Right kidney (tissue), 1 donor: ENCODE measurements at regions not wholly inside any gene's neighbourhood (a gene's known extent, or its start where the extent isn't known, plus 50 kb on each side); places are given as distances from the start of the nearest gene placed in this dataset.
"Not testable (repeated sequence)": the region's sequence is repeated elsewhere in the genome, so short reads cannot be mapped to it uniquely, and the experiment has no call there.

ENCODE experiments used
- DNase-seq: peaks from one replicate; pipeline ENCODE4 v3.0.0-alpha.2; 2016

- DNase-seq: no peak
Observed at GRCh38 chr2:215535125-215535668, 99.3 kb upstream of the FN1 start.

GRCh38 chr2:215533716-215534115 lies 97.8 kb upstream of the FN1 start:
- DNase-seq: not testable (repeated sequence)

DNA sequence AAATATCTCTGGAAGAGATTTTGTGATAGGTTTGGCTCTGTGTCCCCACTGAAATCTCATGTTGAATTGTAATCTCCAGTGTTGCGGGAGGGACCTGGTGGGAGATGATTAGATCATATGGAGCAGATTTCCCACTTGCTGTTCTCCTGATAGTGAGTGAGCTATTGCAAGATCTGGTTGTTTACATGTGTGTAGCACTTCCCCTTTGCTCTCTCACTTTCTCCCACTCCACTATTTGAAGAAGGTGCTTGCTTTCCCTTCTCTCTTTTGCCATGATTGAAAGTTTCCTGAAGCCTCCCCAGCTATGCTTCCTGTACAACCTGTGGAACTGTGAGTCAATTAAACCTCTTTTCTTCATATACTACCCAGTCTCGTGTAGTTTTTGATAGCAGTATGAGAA lies 97.0 kb upstream of the FN1 start:
- DNase-seq: no peak

- DNase-seq: no peak
Observed at GRCh38 chr2:215531284-215531683, 95.4 kb upstream of the FN1 start.

- DNase-seq: no peak
Observed at GRCh38 chr2:215530191-215530968, 94.5 kb upstream of the FN1 start.

DNA sequence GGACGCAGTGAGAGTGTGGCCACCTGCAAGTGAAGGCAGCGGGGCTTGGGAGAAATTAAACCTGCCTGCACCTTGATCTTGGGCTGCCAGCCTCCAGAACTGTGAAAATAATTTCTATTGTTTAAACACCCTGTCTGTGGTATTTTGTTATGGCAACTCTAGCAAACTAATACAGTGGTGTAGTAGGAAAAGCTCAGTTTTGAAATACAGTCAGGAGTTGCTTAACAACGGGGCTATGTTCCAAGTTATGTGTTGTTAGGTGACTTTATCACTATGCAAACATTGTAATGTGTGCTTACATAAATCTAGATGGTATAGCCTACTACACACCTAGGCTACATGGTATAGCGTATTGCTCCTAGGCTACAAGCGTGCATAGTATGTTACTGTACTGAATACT lies 93.4 kb upstream of the FN1 start:
- DNase-seq: no peak

- no peak for DNase-seq
Observed at GRCh38 chr2:215528555-215528954, 92.7 kb upstream of the FN1 start.

- DNase-seq: no peak
Observed at GRCh38 chr2:215527736-215528135, 91.9 kb upstream of the FN1 start.

DNA sequence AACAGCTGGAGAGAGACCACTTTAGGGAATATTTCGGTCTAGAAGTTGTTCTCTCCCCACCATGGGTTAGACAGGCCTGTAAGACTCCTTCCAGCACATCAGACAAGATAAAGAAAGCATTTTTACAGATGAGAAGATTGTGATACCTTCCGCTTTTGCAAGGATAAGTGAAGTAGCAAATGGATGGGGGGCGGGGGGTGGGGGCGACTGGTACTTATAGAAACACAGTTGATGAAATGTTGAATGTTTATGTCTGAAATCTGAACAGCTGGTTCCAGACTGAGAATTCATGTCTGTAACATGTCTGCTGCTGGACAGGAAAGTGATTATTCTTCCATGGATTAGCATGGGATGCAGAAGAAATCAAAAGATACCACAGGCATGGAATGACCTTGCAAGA lies 90.5 kb upstream of the FN1 start:
- no peak for DNase-seq

DNA sequence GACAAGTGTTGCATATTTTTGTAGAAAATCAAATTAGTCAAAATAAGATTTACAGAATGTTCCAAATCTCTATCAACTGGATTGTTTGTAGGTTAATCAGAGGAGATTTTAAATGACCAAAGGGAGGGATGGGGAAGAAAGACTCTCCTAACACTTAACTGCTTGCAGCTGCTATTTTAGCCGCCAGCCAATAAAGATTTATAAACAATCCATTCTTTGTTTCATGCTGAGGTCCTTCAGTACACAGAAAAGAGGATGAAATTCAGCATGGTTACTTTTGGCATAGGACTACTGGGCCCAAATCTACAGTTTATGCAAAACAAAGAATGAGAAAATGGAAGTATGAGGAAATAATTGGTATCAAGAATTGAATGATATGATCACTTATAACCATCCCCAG lies 86.4 kb upstream of the FN1 start:
- DNase-seq: no peak

GRCh38 chr2:215521031-215521430 lies 85.2 kb upstream of the FN1 start:
- DNase-seq: no peak

DNA sequence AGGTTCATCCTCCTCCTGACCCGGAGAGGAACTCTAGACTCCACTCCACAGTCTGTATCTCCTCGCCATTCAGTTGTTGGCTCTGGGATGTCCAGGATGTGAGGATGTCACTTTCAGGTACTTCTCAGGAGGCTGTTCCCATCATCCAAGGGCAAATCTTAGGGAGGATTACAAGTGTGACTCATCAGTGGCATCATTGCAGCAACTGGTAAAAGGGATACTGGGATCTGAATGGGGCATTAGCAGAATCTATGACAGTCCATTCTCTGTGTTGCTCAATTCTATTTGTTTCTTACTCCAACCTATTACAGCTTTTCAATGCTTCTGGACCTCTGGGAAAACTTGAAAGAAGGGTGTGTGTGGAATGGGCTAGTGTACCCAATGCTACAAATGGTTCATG lies 81.5 kb upstream of the FN1 start:
- no peak for DNase-seq

- no peak for DNase-seq
Observed at GRCh38 chr2:215514516-215514915, 78.6 kb upstream of the FN1 start.

DNA sequence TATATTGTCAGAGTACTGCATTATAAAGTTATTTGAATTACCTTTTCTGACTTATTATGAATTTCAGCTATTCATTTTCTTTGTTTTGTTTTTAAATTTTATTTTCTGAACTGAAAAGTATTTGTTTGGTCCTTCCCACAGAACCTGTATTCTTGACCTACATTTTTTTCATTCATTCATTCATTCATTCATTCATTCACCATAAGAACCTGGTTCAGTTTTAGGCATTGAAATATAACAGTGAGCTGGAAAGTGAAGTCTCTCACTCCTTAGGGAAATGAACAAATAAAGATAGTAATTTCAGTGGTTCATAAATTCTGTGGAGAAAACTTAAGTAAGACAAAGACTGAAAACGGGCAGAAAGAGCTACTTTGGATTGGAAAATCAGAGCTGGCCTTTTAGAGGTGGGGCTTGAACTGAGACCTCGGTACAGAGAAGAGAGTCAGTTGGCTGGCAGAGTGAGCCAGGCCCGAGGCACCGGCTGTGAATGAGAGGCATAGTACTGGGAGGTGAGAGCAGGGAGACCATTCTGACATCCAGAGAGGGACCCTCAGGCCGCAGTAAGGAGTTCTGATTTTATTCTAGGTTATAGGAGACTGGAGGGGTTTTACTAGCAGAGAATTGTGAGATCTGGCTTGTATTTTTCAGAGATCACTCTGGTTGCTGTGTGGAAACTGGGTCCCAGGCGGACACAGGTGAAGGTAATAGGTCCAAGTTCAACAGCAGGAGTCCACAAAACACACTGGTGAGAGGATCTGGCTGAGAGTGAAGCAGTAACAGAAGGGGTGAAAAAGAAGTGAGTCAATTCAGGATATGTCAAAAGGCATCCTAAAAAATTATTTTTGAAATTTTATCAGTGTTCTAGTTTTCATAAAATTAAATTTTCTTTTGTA lies 75.8 kb upstream of the FN1 start:
- no peak for DNase-seq

DNA sequence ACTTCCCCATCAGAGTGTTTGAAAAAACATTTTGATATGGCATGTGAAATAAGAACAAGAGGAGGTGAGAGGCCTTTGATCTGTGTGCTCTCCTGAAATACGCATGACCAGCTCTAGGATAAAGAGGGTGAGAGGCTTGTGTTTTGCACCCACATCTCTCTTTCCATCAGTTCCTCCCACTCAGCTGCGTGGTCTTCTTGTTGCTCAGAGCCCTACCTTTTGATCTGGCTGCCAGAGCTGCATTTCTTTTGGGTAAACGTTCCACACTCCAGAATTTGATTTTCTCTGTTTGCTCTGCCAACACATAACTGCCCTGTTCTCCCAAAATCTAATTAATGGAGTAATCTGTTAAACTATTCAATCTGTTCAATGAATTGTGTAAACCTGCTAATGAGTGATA lies 72.0 kb upstream of the FN1 start:
- DNase-seq: no peak

- no peak for DNase-seq
Observed at GRCh38 chr2:215507136-215507535, 71.3 kb upstream of the FN1 start.

- no peak for DNase-seq
Observed at GRCh38 chr2:215506604-215506990, 70.7 kb upstream of the FN1 start.

DNA sequence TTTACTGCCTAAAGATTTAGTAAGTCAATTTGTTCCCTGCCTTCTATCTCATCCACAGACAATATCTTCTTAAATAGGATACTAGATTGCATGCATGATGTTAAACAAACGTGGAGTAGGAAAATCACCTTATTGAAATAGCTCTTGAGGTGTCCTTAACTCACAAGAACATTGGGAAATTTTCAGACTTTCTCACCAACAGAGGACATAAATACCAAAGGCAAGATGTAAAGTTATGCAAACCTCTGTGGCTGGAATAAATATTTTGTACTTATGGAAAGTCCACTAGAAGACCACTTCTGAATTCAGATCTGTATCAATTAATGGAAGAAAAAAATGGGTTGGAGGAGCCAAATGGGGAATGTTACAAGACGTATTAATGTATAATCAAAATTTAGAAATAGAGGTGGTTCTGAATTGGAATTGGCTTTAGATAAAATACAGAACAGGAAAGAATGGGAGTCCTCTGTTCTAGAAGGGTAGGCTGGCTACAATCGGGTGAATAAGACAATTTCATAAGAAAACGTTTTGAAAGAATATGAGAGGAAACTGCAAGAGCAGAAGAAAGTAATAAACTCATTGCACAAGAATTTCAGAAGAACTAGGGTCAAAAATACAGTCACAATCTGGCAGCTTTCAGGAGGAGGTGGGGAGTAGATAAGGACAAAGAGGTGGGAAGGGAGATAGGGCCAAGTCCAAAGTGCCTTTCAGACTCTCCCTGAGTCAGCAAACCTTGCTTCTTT lies 69.3 kb upstream of the FN1 start:
- no peak for DNase-seq

GRCh38 chr2:215504547-215504946 lies 68.7 kb upstream of the FN1 start:
- DNase-seq: no peak

DNA sequence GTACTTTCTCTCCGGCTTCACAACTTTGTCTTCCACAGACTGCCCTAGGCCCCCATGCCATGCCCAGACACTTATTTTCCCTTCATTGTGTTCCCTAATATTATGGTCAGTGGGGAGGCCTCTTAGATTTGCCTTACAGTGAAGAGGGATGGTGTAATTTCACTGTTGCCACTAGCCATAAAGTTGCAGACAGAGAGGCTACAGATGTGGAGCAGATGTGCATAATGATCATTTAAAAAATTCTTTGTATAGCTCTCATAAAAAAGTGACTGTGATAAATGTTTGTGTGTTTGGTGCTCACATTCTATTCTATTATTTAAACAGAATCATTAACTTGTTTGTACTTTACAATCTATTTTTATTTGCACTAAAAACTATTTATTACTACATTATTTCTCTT lies 67.5 kb upstream of the FN1 start:
- no peak for DNase-seq

DNA sequence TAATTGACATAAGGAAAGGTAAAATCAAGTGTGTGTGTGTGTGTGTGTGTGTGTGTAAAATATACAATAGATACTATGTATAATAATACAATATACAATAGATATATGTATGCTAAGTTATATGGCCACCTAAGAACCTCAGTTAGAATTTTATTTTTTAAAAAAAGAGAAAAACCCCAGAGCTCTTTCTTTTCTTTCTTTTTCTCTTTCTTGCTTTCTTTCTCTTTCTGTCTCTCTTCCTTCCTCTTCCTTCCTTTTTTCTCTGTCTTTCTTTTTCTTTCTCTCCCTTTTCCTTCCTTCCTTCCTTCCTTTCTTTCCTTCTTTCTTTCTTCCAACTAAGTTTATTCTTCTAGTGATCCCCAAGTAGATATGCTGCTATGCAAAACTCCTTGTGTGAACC lies 64.6 kb upstream of the FN1 start:
- no peak for DNase-seq

- DNase-seq: no peak
Observed at GRCh38 chr2:215499331-215499730, 63.5 kb upstream of the FN1 start.

DNA sequence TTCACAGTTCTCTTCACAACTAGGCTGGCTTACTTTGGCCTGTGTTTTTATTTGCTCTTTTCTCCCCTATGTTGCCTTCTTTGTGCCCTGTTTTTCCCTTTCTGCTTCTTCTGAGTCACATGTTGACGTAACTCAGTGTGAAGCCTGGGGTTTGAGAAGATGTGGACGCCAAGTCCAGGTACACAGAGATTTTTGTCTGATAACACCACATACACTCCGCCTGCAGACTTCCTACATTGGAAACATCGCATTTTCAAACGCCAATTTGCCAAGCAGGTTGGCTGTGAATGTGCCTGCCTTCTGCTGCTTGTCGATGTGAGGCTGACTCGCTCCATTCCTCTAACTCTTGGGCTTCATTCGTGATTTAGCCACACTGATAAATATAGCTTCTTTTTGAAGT lies 62.6 kb upstream of the FN1 start:
- DNase-seq: no peak
